Fibroblast of the aortic adventitia (primary cell): ENCODE measurements at regions not wholly inside any gene's neighbourhood (a gene's known extent, or its start where the extent isn't known, plus 50 kb on each side); places are given as distances from the start of the nearest gene placed in this dataset.

Source experiments
- DNase-seq: peaks from one replicate; pipeline ENCODE4 v3.0.0-alpha.2; 2010; ENCODE audit warnings: low read depth
- H3K4me3 ChIP-seq: 2 replicates; pipeline ENCODE4 v1.5.1; 2011; ENCODE audit warnings: low read depth, mild to moderate bottlenecking, control low read depth, low read length, moderate library complexity
- TF ChIP-seq, protein P1 (sequence below): IDR thresholded peaks from 2 replicates; pipeline ENCODE4 v1.5.1; 2011; ENCODE audit warnings: mild to moderate bottlenecking, low read length, control low read depth, inconsistent platforms; ENCODE audit not compliant: insufficient read depth

DNA sequence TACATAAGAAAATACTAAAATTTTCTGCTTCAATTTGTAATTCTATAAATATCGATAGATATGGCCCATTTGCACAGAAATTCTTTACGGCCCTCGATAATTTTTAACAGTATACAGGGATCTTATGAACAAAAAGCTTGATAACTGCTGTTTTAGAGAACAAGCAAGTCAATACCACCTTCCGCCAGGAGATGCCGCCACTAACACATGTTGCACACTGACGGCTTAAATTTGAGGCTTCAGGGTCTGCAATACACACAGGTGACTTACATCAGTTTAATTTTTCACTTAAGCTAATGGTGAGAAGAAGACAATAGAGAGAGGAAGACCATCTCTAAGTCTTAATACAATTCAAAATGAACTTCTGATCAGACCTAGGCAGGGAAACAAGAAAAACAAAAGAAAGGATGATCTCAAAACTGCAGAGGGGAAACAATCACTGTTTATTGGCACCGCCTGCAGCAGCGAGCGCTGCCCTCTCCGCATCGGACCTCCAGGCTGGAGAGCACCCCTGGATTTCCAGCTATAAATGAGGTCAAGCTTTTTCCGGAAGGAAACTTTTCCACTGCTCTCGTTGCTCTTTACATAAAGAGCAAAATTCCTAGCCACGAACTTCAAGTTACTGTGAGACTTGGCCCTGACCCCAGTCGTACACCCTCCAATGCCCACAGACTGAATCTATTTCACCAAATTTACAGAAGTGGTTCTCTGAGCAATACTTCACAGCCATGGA is 53.9 kb downstream of the OTOR start:
- peak; percentile 61 for DNase-seq
- H3K4me3 ChIP-seq: no peak overlapping the region
- TF ChIP-seq, protein P1, sequence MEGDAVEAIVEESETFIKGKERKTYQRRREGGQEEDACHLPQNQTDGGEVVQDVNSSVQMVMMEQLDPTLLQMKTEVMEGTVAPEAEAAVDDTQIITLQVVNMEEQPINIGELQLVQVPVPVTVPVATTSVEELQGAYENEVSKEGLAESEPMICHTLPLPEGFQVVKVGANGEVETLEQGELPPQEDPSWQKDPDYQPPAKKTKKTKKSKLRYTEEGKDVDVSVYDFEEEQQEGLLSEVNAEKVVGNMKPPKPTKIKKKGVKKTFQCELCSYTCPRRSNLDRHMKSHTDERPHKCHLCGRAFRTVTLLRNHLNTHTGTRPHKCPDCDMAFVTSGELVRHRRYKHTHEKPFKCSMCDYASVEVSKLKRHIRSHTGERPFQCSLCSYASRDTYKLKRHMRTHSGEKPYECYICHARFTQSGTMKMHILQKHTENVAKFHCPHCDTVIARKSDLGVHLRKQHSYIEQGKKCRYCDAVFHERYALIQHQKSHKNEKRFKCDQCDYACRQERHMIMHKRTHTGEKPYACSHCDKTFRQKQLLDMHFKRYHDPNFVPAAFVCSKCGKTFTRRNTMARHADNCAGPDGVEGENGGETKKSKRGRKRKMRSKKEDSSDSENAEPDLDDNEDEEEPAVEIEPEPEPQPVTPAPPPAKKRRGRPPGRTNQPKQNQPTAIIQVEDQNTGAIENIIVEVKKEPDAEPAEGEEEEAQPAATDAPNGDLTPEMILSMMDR: peak; percentile 95

DNA sequence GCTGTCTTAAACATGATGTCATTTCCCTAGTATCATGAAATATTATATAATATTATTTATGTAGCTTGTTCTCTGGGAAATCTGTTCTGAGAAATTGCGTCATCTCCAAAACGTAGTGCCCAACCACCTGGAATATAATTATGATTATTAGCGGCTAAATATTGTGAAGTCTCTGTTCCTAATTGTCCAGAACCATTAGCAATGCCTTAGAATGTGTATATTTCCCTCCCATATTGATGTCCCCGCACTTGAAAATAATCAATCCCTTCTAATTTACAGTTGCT is 54.4 kb downstream of the OTOR start:
- no peak for DNase-seq
- H3K4me3 ChIP-seq: no peak overlapping the region
- TF ChIP-seq, protein P1: no peak

DNA sequence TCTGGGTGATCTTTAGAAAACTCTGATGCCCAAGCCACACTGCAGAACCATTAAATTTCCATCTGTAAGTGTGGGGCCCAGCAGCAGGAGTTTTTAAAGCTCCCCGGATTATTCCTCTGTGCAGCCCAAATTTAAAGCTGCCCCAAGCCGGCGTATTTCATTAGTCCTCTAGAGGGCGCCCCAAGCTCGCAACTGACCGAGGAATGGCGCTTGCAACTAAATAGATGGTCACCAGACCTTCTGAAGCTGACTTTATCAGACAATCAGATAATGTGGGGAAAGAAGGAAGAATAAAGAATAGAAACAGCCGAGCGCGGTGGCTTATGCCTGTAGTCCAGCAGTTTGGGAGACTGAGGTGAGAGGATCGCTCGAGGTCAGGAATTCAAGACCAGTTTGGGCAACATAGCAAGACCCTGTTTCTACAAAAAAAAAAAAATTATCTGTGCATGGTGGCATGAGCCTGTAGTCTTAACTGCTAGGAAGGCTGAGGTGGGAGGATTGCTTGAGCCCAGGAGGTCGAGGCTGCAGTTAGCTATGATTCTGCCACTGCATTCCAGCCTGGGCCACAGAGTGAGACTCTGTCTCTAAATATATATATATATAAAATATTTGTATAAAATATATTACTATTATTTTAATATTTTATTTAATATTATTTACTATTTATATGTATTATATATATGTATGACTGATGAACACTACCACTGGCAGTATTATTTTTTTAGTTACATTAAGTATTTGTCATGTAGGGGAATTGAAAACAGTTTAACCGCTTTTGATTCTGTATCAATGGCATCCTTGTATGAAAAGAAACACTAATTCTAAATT is 56.0 kb downstream of the OTOR start:
- TF ChIP-seq, protein P1: peak; percentile 81
- H3K4me3 ChIP-seq: no peak overlapping the region
- peak; percentile 54 for DNase-seq

DNA sequence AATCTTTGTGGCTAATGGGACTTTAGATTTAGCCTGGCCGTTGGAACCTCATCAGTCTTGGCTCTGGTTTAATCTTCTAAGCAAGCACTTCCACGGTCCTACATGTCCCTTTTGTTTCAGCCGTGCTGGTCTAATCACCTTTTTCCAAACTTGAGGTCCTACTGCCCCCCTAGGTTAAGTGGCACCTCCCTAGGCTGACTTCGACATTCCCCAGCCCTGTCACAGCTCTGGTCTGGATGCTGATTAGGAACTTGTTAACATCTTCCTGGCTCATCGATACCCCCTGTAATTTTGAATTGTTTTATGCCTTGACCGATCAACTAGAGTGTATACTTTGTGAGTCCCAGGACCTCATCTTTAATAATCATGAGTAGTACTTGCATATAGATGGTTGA is 56.6 kb downstream of the OTOR start:
- no peak for DNase-seq
- TF ChIP-seq, protein P1: no peak
- H3K4me3 ChIP-seq: no peak overlapping the region

DNA sequence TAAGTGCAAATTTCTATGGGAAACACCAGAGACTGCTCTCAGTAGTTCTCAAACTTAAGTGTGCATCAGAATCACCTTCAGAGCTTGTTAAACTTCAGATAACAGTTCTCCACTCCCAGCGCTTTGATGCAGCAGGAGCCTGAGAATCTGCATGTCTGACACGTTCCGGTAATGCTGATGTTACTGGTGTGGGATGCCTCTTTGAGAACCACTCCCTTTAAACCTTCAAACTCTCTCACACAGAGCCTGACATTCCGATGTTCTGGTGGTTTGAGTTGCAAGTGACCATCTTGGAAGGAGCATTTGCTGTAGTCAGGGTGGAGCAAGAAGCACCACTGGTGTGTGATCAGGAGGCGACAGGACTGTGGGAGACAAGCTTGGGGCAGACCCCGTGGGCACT is 57.9 kb downstream of the OTOR start:
- TF ChIP-seq, protein P1: no peak
- no peak for DNase-seq
- H3K4me3 ChIP-seq: no peak overlapping the region

DNA sequence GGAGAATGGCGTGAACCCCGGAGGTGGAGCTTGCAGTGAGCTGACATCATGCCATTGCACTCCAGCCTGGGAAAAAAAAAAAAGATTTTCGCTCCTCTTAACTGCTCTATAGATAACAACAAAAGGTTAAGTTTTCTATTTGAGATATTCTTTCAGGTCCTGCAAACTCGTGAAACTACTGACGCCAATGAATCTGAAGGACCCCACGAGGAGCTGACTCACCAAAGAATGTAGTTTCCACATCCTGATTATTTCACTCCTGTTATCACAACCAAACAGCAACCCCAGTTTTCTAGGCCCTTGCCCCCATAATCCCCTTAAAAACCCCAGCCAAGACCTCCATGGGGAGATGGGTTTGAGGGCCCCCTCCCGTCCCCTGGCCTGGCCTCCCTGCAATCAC is 58.7 kb downstream of the OTOR start:
- H3K4me3 ChIP-seq: no peak overlapping the region
- DNase-seq: no peak
- TF ChIP-seq, protein P1: no peak
